H1 (cell line): ENCODE measurements at regions not wholly inside any gene's neighbourhood (a gene's known extent, or its start where the extent isn't known, plus 50 kb on each side); places are given as distances from the start of the nearest gene placed in this dataset.

Experiments
- EP300 ChIP-seq, 2 experiments: IDR thresholded peaks; 1 replicate in 1 of 2; 2 replicates in 1 of 2; pipeline ENCODE4 v1.6.1; 2011 to 2012; ENCODE audit warnings: low read depth in 2 of 2, low read length in 2 of 2, mild to moderate bottlenecking in 2 of 2, borderline replicate concordance in 1 of 2, inconsistent platforms in 1 of 2, moderate library complexity in 1 of 2
- JUN ChIP-seq: IDR thresholded peaks from 2 replicates; pipeline ENCODE4 v1.6.1; 2011; ENCODE audit warnings: low read depth, mild to moderate bottlenecking, improper control_type of control experiment, low read length
- JUND ChIP-seq: IDR thresholded peaks from 2 replicates; pipeline ENCODE4 v1.6.1; 2011; ENCODE audit warnings: mild to moderate bottlenecking, improper control_type of control experiment, low read length
- MAFK ChIP-seq: IDR thresholded peaks from 2 replicates; pipeline ENCODE4 v1.6.1; 2012; ENCODE audit warnings: low read depth, mild to moderate bottlenecking, improper control_type of control experiment, low read length
- RNF2 ChIP-seq: fragments of 200-900, 300-1000 bp; sonication (generic); IDR thresholded peaks from 2 replicates; pipeline ENCODE4 v1.7.1; 2016; ENCODE audit warnings: borderline replicate concordance, low read depth, mild to moderate bottlenecking, antibody characterized with exemption, low read length; ENCODE audit not compliant: poor library complexity, severe bottlenecking; ENCODE audit errors: missing control alignments
- SIRT6 ChIP-seq: IDR thresholded peaks from one replicate; pipeline ENCODE4 v1.7.1; 2012; ENCODE audit warnings: low read length, inconsistent platforms
- SP1 ChIP-seq: IDR thresholded peaks from 2 replicates; pipeline ENCODE4 v1.6.1; 2011; ENCODE audit warnings: low read depth, low read length
- TAF1 ChIP-seq: IDR thresholded peaks from 2 replicates; pipeline ENCODE4 v1.6.1; 2011; ENCODE audit warnings: mild to moderate bottlenecking, low read depth, low read length
- TF ChIP-seq, protein P1 (sequence below): fragments of 300-600 bp; sonication (generic); IDR thresholded peaks from 2 replicates; pipeline ENCODE4 v1.7.1; 2012; ENCODE audit warnings: low read length, moderate library complexity, mild to moderate bottlenecking, inconsistent platforms; ENCODE audit not compliant: insufficient replicate concordance
- TF ChIP-seq, protein P2 (sequence below): IDR thresholded peaks from 2 replicates; pipeline ENCODE4 v1.6.1; 2011; ENCODE audit warnings: low read length, improper control_type of control experiment

DNA sequence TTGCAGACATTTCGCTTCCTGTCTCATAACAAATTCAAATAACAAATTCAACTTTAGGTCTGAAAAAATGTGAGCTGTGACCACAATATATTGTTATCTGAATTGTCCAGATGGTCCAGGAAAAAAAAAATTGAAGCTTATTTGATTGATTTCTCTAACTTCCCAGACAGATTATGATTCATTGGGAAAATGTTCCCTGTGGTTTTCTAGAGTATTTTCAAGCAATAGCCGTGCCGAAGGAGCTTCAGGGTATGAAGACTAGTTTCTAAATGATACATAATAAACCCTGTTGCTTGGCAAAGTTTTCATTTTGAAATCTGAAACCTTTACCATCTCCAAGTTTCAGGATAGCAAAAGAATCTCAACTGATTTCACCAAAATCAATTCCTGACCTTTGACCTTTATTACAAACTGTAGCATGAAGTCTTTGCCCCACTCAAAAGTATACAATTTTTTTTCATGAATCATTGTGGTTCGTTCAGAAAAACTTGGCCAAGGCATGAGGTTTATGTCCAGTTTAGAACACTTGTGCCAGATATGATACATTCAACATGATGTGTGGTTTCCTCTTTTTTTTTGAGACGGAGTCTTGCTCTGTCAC is 109.9 kb downstream of the JCAD start (continued):
- TF ChIP-seq, protein P1, sequence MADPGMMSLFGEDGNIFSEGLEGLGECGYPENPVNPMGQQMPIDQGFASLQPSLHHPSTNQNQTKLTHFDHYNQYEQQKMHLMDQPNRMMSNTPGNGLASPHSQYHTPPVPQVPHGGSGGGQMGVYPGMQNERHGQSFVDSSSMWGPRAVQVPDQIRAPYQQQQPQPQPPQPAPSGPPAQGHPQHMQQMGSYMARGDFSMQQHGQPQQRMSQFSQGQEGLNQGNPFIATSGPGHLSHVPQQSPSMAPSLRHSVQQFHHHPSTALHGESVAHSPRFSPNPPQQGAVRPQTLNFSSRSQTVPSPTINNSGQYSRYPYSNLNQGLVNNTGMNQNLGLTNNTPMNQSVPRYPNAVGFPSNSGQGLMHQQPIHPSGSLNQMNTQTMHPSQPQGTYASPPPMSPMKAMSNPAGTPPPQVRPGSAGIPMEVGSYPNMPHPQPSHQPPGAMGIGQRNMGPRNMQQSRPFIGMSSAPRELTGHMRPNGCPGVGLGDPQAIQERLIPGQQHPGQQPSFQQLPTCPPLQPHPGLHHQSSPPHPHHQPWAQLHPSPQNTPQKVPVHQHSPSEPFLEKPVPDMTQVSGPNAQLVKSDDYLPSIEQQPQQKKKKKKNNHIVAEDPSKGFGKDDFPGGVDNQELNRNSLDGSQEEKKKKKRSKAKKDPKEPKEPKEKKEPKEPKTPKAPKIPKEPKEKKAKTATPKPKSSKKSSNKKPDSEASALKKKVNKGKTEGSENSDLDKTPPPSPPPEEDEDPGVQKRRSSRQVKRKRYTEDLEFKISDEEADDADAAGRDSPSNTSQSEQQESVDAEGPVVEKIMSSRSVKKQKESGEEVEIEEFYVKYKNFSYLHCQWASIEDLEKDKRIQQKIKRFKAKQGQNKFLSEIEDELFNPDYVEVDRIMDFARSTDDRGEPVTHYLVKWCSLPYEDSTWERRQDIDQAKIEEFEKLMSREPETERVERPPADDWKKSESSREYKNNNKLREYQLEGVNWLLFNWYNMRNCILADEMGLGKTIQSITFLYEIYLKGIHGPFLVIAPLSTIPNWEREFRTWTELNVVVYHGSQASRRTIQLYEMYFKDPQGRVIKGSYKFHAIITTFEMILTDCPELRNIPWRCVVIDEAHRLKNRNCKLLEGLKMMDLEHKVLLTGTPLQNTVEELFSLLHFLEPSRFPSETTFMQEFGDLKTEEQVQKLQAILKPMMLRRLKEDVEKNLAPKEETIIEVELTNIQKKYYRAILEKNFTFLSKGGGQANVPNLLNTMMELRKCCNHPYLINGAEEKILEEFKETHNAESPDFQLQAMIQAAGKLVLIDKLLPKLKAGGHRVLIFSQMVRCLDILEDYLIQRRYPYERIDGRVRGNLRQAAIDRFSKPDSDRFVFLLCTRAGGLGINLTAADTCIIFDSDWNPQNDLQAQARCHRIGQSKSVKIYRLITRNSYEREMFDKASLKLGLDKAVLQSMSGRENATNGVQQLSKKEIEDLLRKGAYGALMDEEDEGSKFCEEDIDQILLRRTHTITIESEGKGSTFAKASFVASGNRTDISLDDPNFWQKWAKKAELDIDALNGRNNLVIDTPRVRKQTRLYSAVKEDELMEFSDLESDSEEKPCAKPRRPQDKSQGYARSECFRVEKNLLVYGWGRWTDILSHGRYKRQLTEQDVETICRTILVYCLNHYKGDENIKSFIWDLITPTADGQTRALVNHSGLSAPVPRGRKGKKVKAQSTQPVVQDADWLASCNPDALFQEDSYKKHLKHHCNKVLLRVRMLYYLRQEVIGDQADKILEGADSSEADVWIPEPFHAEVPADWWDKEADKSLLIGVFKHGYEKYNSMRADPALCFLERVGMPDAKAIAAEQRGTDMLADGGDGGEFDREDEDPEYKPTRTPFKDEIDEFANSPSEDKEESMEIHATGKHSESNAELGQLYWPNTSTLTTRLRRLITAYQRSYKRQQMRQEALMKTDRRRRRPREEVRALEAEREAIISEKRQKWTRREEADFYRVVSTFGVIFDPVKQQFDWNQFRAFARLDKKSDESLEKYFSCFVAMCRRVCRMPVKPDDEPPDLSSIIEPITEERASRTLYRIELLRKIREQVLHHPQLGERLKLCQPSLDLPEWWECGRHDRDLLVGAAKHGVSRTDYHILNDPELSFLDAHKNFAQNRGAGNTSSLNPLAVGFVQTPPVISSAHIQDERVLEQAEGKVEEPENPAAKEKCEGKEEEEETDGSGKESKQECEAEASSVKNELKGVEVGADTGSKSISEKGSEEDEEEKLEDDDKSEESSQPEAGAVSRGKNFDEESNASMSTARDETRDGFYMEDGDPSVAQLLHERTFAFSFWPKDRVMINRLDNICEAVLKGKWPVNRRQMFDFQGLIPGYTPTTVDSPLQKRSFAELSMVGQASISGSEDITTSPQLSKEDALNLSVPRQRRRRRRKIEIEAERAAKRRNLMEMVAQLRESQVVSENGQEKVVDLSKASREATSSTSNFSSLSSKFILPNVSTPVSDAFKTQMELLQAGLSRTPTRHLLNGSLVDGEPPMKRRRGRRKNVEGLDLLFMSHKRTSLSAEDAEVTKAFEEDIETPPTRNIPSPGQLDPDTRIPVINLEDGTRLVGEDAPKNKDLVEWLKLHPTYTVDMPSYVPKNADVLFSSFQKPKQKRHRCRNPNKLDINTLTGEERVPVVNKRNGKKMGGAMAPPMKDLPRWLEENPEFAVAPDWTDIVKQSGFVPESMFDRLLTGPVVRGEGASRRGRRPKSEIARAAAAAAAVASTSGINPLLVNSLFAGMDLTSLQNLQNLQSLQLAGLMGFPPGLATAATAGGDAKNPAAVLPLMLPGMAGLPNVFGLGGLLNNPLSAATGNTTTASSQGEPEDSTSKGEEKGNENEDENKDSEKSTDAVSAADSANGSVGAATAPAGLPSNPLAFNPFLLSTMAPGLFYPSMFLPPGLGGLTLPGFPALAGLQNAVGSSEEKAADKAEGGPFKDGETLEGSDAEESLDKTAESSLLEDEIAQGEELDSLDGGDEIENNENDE, result no peak
- TF ChIP-seq JUND, result no peak
- TF ChIP-seq RNF2, result no peak
- TF ChIP-seq TAF1, result no peak
- no peak for TF ChIP-seq EP300 (IDR thresholded peaks at IDR 0.05; ENCODE audit: borderline replicate concordance in 1 of 2, low read depth in 2 of 2, low read length in 2 of 2)
- TF ChIP-seq SP1, result no peak
- TF ChIP-seq, protein P2, sequence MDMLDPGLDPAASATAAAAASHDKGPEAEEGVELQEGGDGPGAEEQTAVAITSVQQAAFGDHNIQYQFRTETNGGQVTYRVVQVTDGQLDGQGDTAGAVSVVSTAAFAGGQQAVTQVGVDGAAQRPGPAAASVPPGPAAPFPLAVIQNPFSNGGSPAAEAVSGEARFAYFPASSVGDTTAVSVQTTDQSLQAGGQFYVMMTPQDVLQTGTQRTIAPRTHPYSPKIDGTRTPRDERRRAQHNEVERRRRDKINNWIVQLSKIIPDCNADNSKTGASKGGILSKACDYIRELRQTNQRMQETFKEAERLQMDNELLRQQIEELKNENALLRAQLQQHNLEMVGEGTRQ, result no peak
- no peak for TF ChIP-seq JUN
- TF ChIP-seq SIRT6, result no peak
- TF ChIP-seq MAFK, result no peak
